GM19023 (cell line): ENCODE measurements at regions not wholly inside any gene's neighbourhood (a gene's known extent, or its start where the extent isn't known, plus 50 kb on each side); places are given as distances from the start of the nearest gene placed in this dataset.
"Not testable (repeated sequence)": the region's sequence is repeated elsewhere in the genome, so short reads cannot be mapped to it uniquely, and the experiment has no call there.

Experiments used
- ATAC-seq: cut with Tn5 transposase; IDR thresholded peaks from one replicate; pipeline ENCODE4 v1.9.1; 2021; ENCODE audit warnings: mild to moderate bottlenecking, moderate library complexity; ENCODE audit not compliant: unreplicated experiment

DNA sequence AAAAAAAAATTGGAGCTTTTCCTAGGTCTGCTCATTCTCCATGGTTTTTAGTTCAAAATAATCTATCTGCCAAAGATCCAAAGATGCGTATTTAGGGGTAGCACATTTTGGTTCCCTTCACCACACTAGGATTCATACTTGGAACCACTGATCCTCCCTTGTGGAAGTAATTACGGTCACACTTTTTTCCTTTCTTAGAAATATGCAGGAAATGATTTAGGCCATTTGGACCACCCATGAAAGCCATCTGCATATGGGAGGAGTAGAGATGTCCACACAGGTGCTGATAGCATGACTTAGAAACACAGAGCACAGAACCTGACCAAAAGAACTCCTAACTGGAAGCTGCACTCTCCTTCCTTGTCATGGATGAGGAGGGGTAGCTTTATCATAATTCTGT, 105.9 kb upstream of the RAI14 start:
- ATAC-seq: no peak

DNA sequence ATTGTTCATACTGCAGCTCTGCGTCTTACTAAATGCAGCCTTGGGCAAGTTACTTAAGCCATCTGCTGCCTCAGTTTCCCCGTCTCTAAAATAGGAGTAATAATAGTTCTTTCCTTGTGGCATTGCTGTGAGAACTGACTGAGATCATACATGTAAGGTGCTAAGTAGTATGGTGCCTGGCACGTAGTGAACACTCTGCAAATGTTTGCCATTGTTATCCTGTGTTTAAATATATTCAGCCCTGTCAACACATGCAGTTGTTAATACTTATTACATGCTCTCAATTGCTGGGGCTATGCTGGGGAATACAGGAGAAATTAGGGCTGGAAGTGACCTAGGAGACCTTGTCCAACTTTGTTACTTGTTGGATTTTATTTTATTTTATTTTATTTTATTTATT, 105.2 kb upstream of the RAI14 start:
- ATAC-seq: no peak

DNA sequence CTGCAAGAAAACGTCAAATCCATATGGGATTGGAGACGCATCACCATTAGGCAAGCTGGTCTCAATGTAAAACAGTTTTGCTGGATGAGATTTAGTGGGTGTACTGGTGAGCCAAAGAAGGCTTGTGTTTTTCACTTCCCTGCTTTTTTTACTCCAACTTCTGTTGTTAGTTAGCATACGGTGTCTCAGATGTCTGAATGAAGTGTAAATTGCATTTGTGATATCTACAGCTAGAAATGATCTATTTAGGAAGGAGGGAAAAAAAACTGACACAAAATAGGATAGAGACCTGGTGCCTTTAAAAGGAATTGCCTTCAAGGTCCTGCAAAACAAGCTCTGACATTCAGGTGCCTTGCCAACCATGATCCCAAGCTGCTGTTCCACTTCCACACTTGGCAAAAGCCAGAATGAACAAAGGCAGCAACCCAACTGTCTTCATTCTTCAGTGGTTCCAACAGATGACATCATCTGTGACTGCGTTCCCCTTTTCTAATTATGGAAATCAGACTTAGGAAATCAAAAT, 104.2 kb upstream of the RAI14 start:
- ATAC-seq: no peak

- no peak for ATAC-seq
Measured at GRCh38 chr5:34552686-34553085, 103.4 kb upstream of the RAI14 start.

DNA sequence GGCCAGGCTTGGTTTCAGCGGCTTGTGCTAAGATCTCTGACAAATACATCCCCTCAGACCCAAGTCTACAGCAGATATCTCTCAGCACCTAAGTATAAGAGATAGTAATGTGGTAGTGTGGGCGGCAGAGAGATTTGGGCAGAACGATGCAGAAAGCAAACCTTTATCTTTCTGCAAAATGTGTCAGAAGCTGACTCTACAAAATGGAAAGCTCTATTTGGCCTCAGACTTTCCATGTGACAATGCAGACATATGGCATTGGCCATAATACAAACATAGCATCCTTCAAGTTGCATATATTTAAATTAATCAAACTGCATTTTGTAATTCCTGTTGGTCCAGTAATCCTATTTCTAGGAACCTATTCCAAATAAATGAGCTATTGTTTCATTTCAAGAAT, 102.5 kb upstream of the RAI14 start:
- ATAC-seq: no peak

- no peak for ATAC-seq
Measured at GRCh38 chr5:34554641-34555040, 101.5 kb upstream of the RAI14 start.

DNA sequence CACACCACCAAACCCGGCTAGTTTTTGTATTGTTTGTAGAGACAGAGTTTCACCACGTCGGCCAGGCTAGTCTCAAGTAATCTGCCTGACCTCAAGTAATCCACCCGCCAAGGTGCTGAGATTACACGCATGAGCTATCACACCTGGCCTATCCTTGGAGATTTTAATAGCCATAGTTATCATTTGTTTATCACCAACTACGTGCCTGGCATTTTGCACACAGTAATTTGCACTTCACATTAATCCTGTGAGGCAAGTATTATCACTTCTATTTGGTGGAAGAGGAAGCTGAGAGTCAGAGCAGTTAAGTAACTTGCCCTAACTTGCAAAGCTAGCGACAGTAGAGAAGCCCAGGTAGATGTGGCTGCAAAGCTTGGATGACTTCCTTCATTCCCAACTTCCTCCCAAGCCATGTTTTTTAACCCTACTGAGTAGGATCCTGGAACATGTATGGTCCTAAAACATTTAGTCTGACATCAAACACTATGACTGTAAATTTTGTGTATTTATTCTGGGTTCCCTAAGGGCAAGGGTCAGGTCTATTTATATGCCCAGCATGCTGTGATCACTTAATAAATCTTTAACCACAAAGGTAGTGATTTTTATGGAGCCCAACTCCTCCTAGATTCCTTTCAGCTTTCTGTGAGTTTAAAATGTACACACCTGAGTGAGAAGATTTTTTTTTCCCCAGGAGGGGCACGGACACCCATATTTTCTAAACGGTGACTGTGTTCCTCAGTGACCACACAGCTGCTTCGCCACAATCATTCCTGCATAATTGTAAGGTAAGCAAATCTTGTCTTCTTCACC, 100.2 kb upstream of the RAI14 start:
- ATAC-seq: no peak

DNA sequence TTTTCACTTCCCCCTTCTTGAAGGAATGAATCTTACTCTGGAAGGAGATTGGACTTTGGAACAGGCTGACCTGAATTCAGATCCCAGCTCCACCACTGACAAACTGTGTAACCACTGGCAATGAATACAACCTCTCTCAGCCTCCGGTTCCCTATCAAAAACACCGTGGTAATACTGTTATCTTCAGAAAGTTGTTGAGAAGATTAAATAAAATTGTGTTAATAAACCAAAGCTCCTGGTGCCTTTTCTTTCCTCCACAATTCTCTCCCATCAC, 99.7 kb upstream of the RAI14 start:
- no peak for ATAC-seq

GRCh38 chr5:34561581-34561980, 94.5 kb upstream of the RAI14 start:
- ATAC-seq: not testable (repeated sequence)

GRCh38 chr5:34562791-34563190, 93.3 kb upstream of the RAI14 start:
- ATAC-seq: no peak

DNA sequence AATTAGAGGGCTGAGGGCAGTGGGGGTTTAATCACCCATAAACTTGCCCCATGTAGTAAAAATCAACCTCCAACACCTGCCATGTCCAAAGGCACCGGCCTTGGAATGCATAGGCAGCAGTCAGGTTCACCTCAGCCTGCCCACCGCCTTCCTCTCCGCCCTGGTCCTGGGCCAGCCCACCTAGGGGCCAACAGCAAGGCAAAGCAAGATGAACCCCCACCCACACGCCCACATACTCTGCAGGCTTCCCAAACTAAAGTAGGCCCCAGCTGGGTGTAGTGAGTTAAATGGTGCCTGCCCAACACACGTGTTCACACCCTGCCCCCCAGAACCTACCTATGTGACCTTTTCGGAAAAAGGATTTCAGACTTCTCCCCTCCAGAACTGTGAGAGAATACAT, 92.9 kb upstream of the RAI14 start:
- ATAC-seq: no peak

DNA sequence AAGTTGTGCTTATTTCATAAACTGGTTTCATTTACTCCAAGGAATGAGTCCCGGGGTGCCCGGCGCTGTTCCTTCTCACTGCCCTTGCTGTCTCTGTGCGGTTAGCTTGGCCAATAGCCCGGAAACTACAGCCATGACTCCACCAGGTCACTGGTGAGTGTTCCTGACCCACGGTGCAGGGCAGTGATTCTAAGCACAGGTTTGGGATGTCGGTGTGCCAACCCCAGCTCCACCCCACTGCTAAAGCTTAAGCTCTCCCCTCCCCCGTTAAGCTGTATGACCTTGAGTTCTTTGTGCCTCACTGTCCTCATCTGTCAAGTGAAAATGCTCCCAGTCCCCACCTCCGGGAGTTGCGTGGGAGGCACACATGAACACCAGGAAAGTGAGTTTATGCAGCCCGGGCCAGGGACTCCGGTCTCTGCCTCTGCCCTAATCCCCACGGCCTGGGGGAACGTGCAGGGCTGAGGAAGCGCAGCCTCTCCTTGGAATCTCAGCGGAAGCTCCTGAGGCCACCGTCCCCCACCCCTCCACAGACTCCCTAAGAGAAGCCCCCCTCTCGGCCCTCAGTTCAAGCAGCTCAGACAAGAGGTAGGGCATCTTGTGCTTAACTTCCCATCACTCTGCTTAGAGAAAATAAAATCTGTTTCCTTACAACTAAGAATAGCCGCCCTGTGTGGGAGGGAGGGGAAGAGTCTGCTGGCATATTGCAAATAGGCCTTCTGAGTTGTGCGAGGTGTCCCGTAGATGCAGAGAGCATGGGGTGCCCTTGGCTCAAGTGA, 92.0 kb upstream of the RAI14 start:
- no peak for ATAC-seq

- ATAC-seq: no peak
Measured at GRCh38 chr5:34564710-34565235, 91.4 kb upstream of the RAI14 start.

GRCh38 chr5:34570143-34570542, 86.0 kb upstream of the RAI14 start:
- no peak for ATAC-seq

GRCh38 chr5:34570721-34571676, 85.1 kb upstream of the RAI14 start:
- ATAC-seq: no peak

DNA sequence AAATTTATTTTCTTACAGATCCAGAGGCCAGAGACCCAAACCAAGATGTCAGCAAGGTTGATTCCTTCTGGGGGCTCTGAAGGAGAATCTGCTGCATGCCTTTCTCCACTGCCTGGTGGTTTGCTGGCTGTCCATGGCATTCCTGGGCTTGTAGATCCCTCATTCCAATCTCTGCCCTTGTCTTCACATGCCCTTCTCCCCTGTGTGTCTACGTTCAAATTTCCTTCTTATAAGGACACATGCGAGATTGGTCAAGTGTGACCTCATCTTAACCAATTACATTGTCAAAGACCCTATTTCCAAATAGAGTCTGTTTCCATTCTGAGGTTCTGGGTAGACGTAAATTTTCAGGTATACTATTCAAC, 84.5 kb upstream of the RAI14 start:
- no peak for ATAC-seq

- ATAC-seq: no peak
Measured at GRCh38 chr5:34574936-34575467, 81.1 kb upstream of the RAI14 start.

GRCh38 chr5:34576891-34577666, 79.0 kb upstream of the RAI14 start:
- no peak for ATAC-seq

- ATAC-seq: no peak
Measured at GRCh38 chr5:34578962-34579361, 77.2 kb upstream of the RAI14 start.

- no peak for ATAC-seq
Measured at GRCh38 chr5:34580983-34581382, 75.1 kb upstream of the RAI14 start.
